ENCODE measurements at regions not wholly inside any gene's neighbourhood (a gene's known extent, or its start where the extent isn't known, plus 50 kb on each side); places are given as distances from the start of the nearest gene placed in this dataset.

DNA sequence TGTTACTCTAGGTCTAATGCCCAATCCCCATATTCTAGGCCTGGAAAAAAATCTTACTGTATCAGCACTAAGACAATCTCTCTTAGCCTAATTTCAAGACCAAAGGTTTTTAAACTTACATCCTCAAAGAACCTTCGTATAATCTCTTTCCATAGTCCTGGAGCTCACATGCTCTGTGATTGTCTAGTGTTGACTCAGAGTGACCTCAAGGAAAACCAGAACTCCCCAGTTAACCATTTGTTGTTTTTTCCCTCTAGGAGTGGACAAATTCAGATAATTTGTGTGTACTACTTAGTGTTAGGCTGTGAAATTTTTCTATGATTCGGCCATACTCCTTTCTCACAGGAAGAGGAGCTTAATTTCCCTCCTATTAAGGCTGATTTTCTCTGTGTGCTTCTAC, 536.1 kb downstream of the SLC4A3 start:
- H3K4me1 ChIP-seq (ENCODE audit: control insufficient read depth in 2 of 2, insufficient read depth in 1 of 2, low read depth in 1 of 2, low read length in 2 of 2): no peaks in the 10 kb centered on the region
- no peak overlapping the region for H2AFZ ChIP-seq (ENCODE audit: low read length)
- H3K14ac ChIP-seq (ENCODE audit: low read length): no peak overlapping the region
- no peaks in the 10 kb centered on the region for H3K9me3 ChIP-seq (replicated peaks in 1 of 2; ENCODE audit: control insufficient read depth in 2 of 2, insufficient read depth in 1 of 2, low read depth in 1 of 2, low read length in 2 of 2)
- WGBS, 2 donors (ENCODE audit: extremely low coverage in 2 of 2, insufficient read length in 2 of 2, insufficient replicate concordance in 1 of 2): no CpG with 5 or more reads among the region's 2 CpGs
- H3K23ac ChIP-seq (ENCODE audit: low read depth, low read length, poor library complexity): no peak overlapping the region
- H2BK15ac ChIP-seq (ENCODE audit: low read length): no peak overlapping the region
- H3K79me1 ChIP-seq (ENCODE audit: low read depth, low read length): no peaks in the 10 kb centered on the region
- DNase-seq (ENCODE audit: low spot score): no peak
- no peak overlapping the region for H3K18ac ChIP-seq (ENCODE audit: low read length)
- H3K27ac ChIP-seq (replicated peaks; ENCODE audit: low read length): no peak overlapping the region
- H3K4me3 ChIP-seq (ENCODE audit: low read length in 2 of 2): no peak overlapping the region
- H2BK5ac ChIP-seq (ENCODE audit: low read length): no peak overlapping the region
- no peak overlapping the region for H2AK5ac ChIP-seq (ENCODE audit: low read depth, low read length)
- no peak overlapping the region for H2BK120ac ChIP-seq (ENCODE audit: low read depth, low read length)
- no peak overlapping the region for H3K9ac ChIP-seq (ENCODE audit: low read depth, low read length, poor library complexity)
- no peak overlapping the region for H2BK12ac ChIP-seq (ENCODE audit: low read length)
- no peak overlapping the region for H4K8ac ChIP-seq (ENCODE audit: low read depth, low read length)
- H3K27me3 ChIP-seq (ENCODE audit: control insufficient read depth in 3 of 3, insufficient read depth in 3 of 3, low read depth in 1 of 3, low read length in 3 of 3): no peaks in the 10 kb centered on the region
- no peak overlapping the region for H3K4me2 ChIP-seq (ENCODE audit: insufficient read depth, low read length, poor library complexity, severe bottlenecking)
- no peak overlapping the region for H3K4ac ChIP-seq (ENCODE audit: low read length)
- no peaks in the 10 kb centered on the region for H3K36me3 ChIP-seq (replicated peaks in 1 of 2; ENCODE audit: control insufficient read depth in 2 of 2, insufficient read depth in 2 of 2, low read length in 2 of 2)
- no peak overlapping the region for H4K91ac ChIP-seq (ENCODE audit: low read depth, low read length, poor library complexity)

GRCh38 chr2:220165401-220165800, 538.0 kb downstream of the SLC4A3 start:
- peak; percentile 2 for DNase-seq (ENCODE audit: low spot score)
- H2AK5ac ChIP-seq (ENCODE audit: low read depth, low read length): no peak overlapping the region
- no peak overlapping the region for H3K4me3 ChIP-seq (ENCODE audit: low read length in 2 of 2)
- H2BK5ac ChIP-seq (ENCODE audit: low read length): no peak overlapping the region
- H2BK120ac ChIP-seq (ENCODE audit: low read depth, low read length): no peak overlapping the region
- H3K79me1 ChIP-seq (ENCODE audit: low read depth, low read length): no peaks in the 10 kb centered on the region
- WGBS, 2 donors (ENCODE audit: extremely low coverage in 2 of 2, insufficient read length in 2 of 2, insufficient replicate concordance in 1 of 2): no CpG with 5 or more reads among the region's 4 CpGs
- no peak overlapping the region for H2BK12ac ChIP-seq (ENCODE audit: low read length)
- no peak overlapping the region for H3K23ac ChIP-seq (ENCODE audit: low read depth, low read length, poor library complexity)
- no peak overlapping the region for H3K18ac ChIP-seq (ENCODE audit: low read length)
- no peak overlapping the region for H3K27ac ChIP-seq (replicated peaks; ENCODE audit: low read length)
- no peaks in the 10 kb centered on the region for H3K9me3 ChIP-seq (replicated peaks in 1 of 2; ENCODE audit: control insufficient read depth in 2 of 2, insufficient read depth in 1 of 2, low read depth in 1 of 2, low read length in 2 of 2)
- H3K27me3 ChIP-seq (ENCODE audit: control insufficient read depth in 3 of 3, insufficient read depth in 3 of 3, low read depth in 1 of 3, low read length in 3 of 3): no peaks in the 10 kb centered on the region
- H4K91ac ChIP-seq (ENCODE audit: low read depth, low read length, poor library complexity): no peak overlapping the region
- no peak overlapping the region for H2BK15ac ChIP-seq (ENCODE audit: low read length)
- no peak overlapping the region for H3K14ac ChIP-seq (ENCODE audit: low read length)
- no peaks in the 10 kb centered on the region for H3K36me3 ChIP-seq (replicated peaks in 1 of 2; ENCODE audit: control insufficient read depth in 2 of 2, insufficient read depth in 2 of 2, low read length in 2 of 2)
- H3K4ac ChIP-seq (ENCODE audit: low read length): no peak overlapping the region
- H3K4me2 ChIP-seq (ENCODE audit: insufficient read depth, low read length, poor library complexity, severe bottlenecking): no peak overlapping the region
- H2AFZ ChIP-seq (ENCODE audit: low read length): no peak overlapping the region
- no peak overlapping the region for H3K9ac ChIP-seq (ENCODE audit: low read depth, low read length, poor library complexity)
- H4K8ac ChIP-seq (ENCODE audit: low read depth, low read length): no peak overlapping the region
- no peaks in the 10 kb centered on the region for H3K4me1 ChIP-seq (ENCODE audit: control insufficient read depth in 2 of 2, insufficient read depth in 1 of 2, low read depth in 1 of 2, low read length in 2 of 2)

- Histone ChIP-seq H3K4me1 (ENCODE audit: control insufficient read depth in 2 of 2, insufficient read depth in 1 of 2, low read depth in 1 of 2, low read length in 2 of 2) (no peaks in the 10 kb centered on the region), H3K4me2 (ENCODE audit: insufficient read depth, low read length, poor library complexity, severe bottlenecking) (no peak overlapping the region), H2BK120ac (ENCODE audit: low read depth, low read length) (no peak overlapping the region), H4K8ac (ENCODE audit: low read depth, low read length) (no peak overlapping the region), H3K27ac (replicated peaks; ENCODE audit: low read length) (no peak overlapping the region), H4K91ac (ENCODE audit: low read depth, low read length, poor library complexity) (no peak overlapping the region), H3K36me3 (replicated peaks in 1 of 2; ENCODE audit: control insufficient read depth in 2 of 2, insufficient read depth in 2 of 2, low read length in 2 of 2) (no peaks in the 10 kb centered on the region), H3K23ac (ENCODE audit: low read depth, low read length, poor library complexity) (no peak overlapping the region), H2BK15ac (ENCODE audit: low read length) (no peak overlapping the region), H3K9ac (ENCODE audit: low read depth, low read length, poor library complexity) (no peak overlapping the region), H3K27me3 (ENCODE audit: control insufficient read depth in 3 of 3, insufficient read depth in 3 of 3, low read depth in 1 of 3, low read length in 3 of 3) (no peaks in the 10 kb centered on the region), H3K14ac (ENCODE audit: low read length) (no peak overlapping the region), H3K4me3 (ENCODE audit: low read length in 2 of 2) (no peak overlapping the region), H2BK12ac (ENCODE audit: low read length) (no peak overlapping the region), H2BK5ac (ENCODE audit: low read length) (no peak overlapping the region), H2AK5ac (ENCODE audit: low read depth, low read length) (no peak overlapping the region), H2AFZ (ENCODE audit: low read length) (no peak overlapping the region), H3K9me3 (replicated peaks in 1 of 2; ENCODE audit: control insufficient read depth in 2 of 2, insufficient read depth in 1 of 2, low read depth in 1 of 2, low read length in 2 of 2) (no peaks in the 10 kb centered on the region), H3K18ac (ENCODE audit: low read length) (no peak overlapping the region), H3K79me1 (ENCODE audit: low read depth, low read length) (no peaks in the 10 kb centered on the region), H3K4ac (ENCODE audit: low read length) (no peak overlapping the region)
- no peak for DNase-seq (ENCODE audit: low spot score)
- no CpG with 5 or more reads among the region's 3 CpGs for WGBS, 2 donors (ENCODE audit: extremely low coverage in 2 of 2, insufficient read length in 2 of 2, insufficient replicate concordance in 1 of 2)
Observed at GRCh38 chr2:220166616-220167015, 539.2 kb downstream of the SLC4A3 start.

- H3K27me3 ChIP-seq (ENCODE audit: control insufficient read depth in 3 of 3, insufficient read depth in 3 of 3, low read depth in 1 of 3, low read length in 3 of 3): no peaks in the 10 kb centered on the region
- no peak overlapping the region for H3K27ac ChIP-seq (replicated peaks; ENCODE audit: low read length)
- no peak overlapping the region for H2BK5ac ChIP-seq (ENCODE audit: low read length)
- WGBS, 2 donors (ENCODE audit: extremely low coverage in 2 of 2, insufficient read length in 2 of 2, insufficient replicate concordance in 1 of 2): no CpG with 5 or more reads among the region's 4 CpGs
- no peaks in the 10 kb centered on the region for H3K36me3 ChIP-seq (replicated peaks in 1 of 2; ENCODE audit: control insufficient read depth in 2 of 2, insufficient read depth in 2 of 2, low read length in 2 of 2)
- H2AK5ac ChIP-seq (ENCODE audit: low read depth, low read length): no peak overlapping the region
- no peak overlapping the region for H3K23ac ChIP-seq (ENCODE audit: low read depth, low read length, poor library complexity)
- no peak overlapping the region for H2BK12ac ChIP-seq (ENCODE audit: low read length)
- H3K4me2 ChIP-seq (ENCODE audit: insufficient read depth, low read length, poor library complexity, severe bottlenecking): no peak overlapping the region
- H3K4ac ChIP-seq (ENCODE audit: low read length): no peak overlapping the region
- no peaks in the 10 kb centered on the region for H3K9me3 ChIP-seq (replicated peaks in 1 of 2; ENCODE audit: control insufficient read depth in 2 of 2, insufficient read depth in 1 of 2, low read depth in 1 of 2, low read length in 2 of 2)
- H2AFZ ChIP-seq (ENCODE audit: low read length): no peak overlapping the region
- no peak overlapping the region for H3K14ac ChIP-seq (ENCODE audit: low read length)
- H3K9ac ChIP-seq (ENCODE audit: low read depth, low read length, poor library complexity): no peak overlapping the region
- no peak for DNase-seq (ENCODE audit: low spot score)
- H4K8ac ChIP-seq (ENCODE audit: low read depth, low read length): no peak overlapping the region
- H3K4me1 ChIP-seq (ENCODE audit: control insufficient read depth in 2 of 2, insufficient read depth in 1 of 2, low read depth in 1 of 2, low read length in 2 of 2): no peaks in the 10 kb centered on the region
- H2BK15ac ChIP-seq (ENCODE audit: low read length): no peak overlapping the region
- H3K79me1 ChIP-seq (ENCODE audit: low read depth, low read length): no peaks in the 10 kb centered on the region
- no peak overlapping the region for H2BK120ac ChIP-seq (ENCODE audit: low read depth, low read length)
- H4K91ac ChIP-seq (ENCODE audit: low read depth, low read length, poor library complexity): no peak overlapping the region
- no peak overlapping the region for H3K18ac ChIP-seq (ENCODE audit: low read length)
- no peak overlapping the region for H3K4me3 ChIP-seq (ENCODE audit: low read length in 2 of 2)
Observed at GRCh38 chr2:220167956-220168355, 540.5 kb downstream of the SLC4A3 start.

Measured in neuronal stem cell (in vitro differentiated cells).